Liver (tissue), 8 donors: ENCODE measurements at regions not wholly inside any gene's neighbourhood (a gene's known extent, or its start where the extent isn't known, plus 50 kb on each side); places are given as distances from the start of the nearest gene placed in this dataset.
A peak's percentile ranks its signal among the peaks of the same experiment; 100 is the strongest.

Experiments
- DNase-seq: peaks from one replicate; pipeline ENCODE4 v3.0.0-alpha.2; 2017; ENCODE audit warnings: low spot score
- H3K27ac ChIP-seq, 2 donors: one replicate each; pipeline ENCODE4 v1.7.0; 2013; ENCODE audit warnings: inconsistent platforms in 2 of 2, low read length in 2 of 2, control low read depth in 1 of 2, low read depth in 1 of 2, mild to moderate bottlenecking in 1 of 2
- H3K27me3 ChIP-seq, 4 donors: one replicate each; pipeline versions ENCODE4 v1.6.1 to v1.7.0; 2013; ENCODE audit warnings: low read length in 3 of 4, inconsistent platforms in 1 of 4, mild to moderate bottlenecking in 1 of 4, moderate library complexity in 1 of 4; ENCODE audit not compliant: control insufficient read depth in 4 of 4, insufficient read depth in 4 of 4
- H3K36me3 ChIP-seq, 4 donors: one replicate each; pipeline versions ENCODE4 v1.6.1 to v1.7.0; 2013; ENCODE audit warnings: low read length in 3 of 4, mild to moderate bottlenecking in 3 of 4, low read depth in 1 of 4, moderate library complexity in 1 of 4; ENCODE audit not compliant: control insufficient read depth in 4 of 4, insufficient read depth in 3 of 4
- H3K4me1 ChIP-seq, 4 donors: one replicate each; pipeline versions ENCODE4 v1.6.1 to v1.7.0; 2013; ENCODE audit warnings: low read length in 3 of 4, mild to moderate bottlenecking in 3 of 4, moderate library complexity in 1 of 4; ENCODE audit not compliant: control insufficient read depth in 4 of 4, insufficient read depth in 4 of 4
- H3K4me3 ChIP-seq, 3 donors: one replicate each; pipeline versions ENCODE4 v1.6.1 to v1.7.0; 2013; ENCODE audit warnings: low read length in 3 of 3, control low read depth in 1 of 3, low read depth in 1 of 3, mild to moderate bottlenecking in 1 of 3
- H3K9ac ChIP-seq, 2 donors: one replicate each; pipeline ENCODE4 v1.7.0; 2013; ENCODE audit warnings: low read length in 2 of 2, mild to moderate bottlenecking in 2 of 2, moderate library complexity in 2 of 2, control low read depth in 1 of 2, low read depth in 1 of 2
- H3K9me3 ChIP-seq, 4 donors: one replicate each; pipeline versions ENCODE4 v1.6.1 to v1.7.0; 2013; ENCODE audit warnings: low read length in 3 of 4; ENCODE audit not compliant: control insufficient read depth in 4 of 4
- ATF3 ChIP-seq: IDR thresholded peaks from 2 replicates; pipeline ENCODE4 v1.6.1; 2016; ENCODE audit warnings: antibody characterized with exemption
- CTCF ChIP-seq: fragments of 150-350 bp; IDR thresholded peaks from 2 replicates; pipeline ENCODE4 v1.5.1; 2017; ENCODE audit warnings: improper control_type of control experiment, low read depth, low read length; ENCODE audit not compliant: missing input control
- EGR1 ChIP-seq, 2 donors: IDR thresholded peaks; 2 replicates each; pipeline ENCODE4 v1.6.1; 2016 to 2018; ENCODE audit warnings: antibody characterized with exemption in 2 of 2, low read depth in 2 of 2
- FOXA1 ChIP-seq: IDR thresholded peaks from 2 replicates; pipeline ENCODE4 v1.6.1; 2016; ENCODE audit warnings: antibody characterized with exemption
- FOXA2 ChIP-seq: IDR thresholded peaks from 2 replicates; pipeline ENCODE4 v1.6.1; 2016; ENCODE audit warnings: antibody characterized with exemption
- GABPA ChIP-seq, 2 donors: IDR thresholded peaks in 1 of 2; conservative IDR thresholded peaks in 1 of 2; 2 replicates each; pipeline ENCODE4 v1.6.1; 2016; ENCODE audit warnings: antibody characterized with exemption in 2 of 2, mild to moderate bottlenecking in 1 of 2, moderate library complexity in 1 of 2
- HNF4A ChIP-seq, 2 donors: conservative IDR thresholded peaks; 2 replicates each; pipeline ENCODE4 v1.6.1; 2016; ENCODE audit warnings: antibody characterized with exemption in 2 of 2, mild to moderate bottlenecking in 2 of 2
- HNF4G ChIP-seq: IDR thresholded peaks from 2 replicates; pipeline ENCODE4 v1.6.1; 2016; ENCODE audit warnings: antibody characterized with exemption
- JUND ChIP-seq, 2 donors: IDR thresholded peaks; 2 replicates each; pipeline ENCODE4 v1.6.1; 2016; ENCODE audit warnings: antibody characterized with exemption in 2 of 2
- MAX ChIP-seq: IDR thresholded peaks from 2 replicates; pipeline ENCODE4 v1.6.1; 2016; ENCODE audit warnings: antibody characterized with exemption
- NR2F2 ChIP-seq: IDR thresholded peaks from 2 replicates; pipeline ENCODE4 v1.6.1; 2016; ENCODE audit warnings: antibody characterized with exemption
- RAD21 ChIP-seq, 2 donors: IDR thresholded peaks; 2 replicates each; pipeline ENCODE4 v1.6.1; 2016; ENCODE audit warnings: antibody characterized with exemption in 2 of 2, mild to moderate bottlenecking in 2 of 2
- REST ChIP-seq: IDR thresholded peaks from 2 replicates; pipeline ENCODE4 v1.6.1; 2016; ENCODE audit warnings: antibody characterized with exemption, mild to moderate bottlenecking
- RXRA ChIP-seq, 2 donors: IDR thresholded peaks; 2 replicates each; pipeline ENCODE4 v1.6.1; 2017 to 2018; ENCODE audit warnings: antibody characterized with exemption in 2 of 2, mild to moderate bottlenecking in 1 of 2
- SP1 ChIP-seq: IDR thresholded peaks from 2 replicates; pipeline ENCODE4 v1.6.1; 2018; ENCODE audit warnings: antibody characterized with exemption, mild to moderate bottlenecking
- TAF1 ChIP-seq: conservative IDR thresholded peaks from 2 replicates; pipeline ENCODE4 v1.6.1; 2016; ENCODE audit warnings: antibody characterized with exemption, mild to moderate bottlenecking
- YY1 ChIP-seq: IDR thresholded peaks from 2 replicates; pipeline ENCODE4 v1.6.1; 2016; ENCODE audit warnings: antibody characterized with exemption, mild to moderate bottlenecking
- ZBTB33 ChIP-seq: IDR thresholded peaks from 2 replicates; pipeline ENCODE4 v1.6.1; 2016; ENCODE audit warnings: antibody characterized with exemption
- WGBS: extraction: QIAGEN DNeasy Blood & Tissue Kit; methylation state at CpG from one replicate; pipeline ENCODE4 v1.1.7; 2013; 5-methylcytosine and 5-hydroxymethylcytosine counted together
- donor health status: healthy.
- donor health status: healthy.
- donor health status: healthy.
- donor health status: healthy.
- donor health status: healthy.

GRCh38 chr15:31540633-31541032 is 214.0 kb downstream of the KLF13 start:
- WGBS = 81% methylated on average over 2 of the region's 2 CpGs
- H3K36me3 ChIP-seq = no peaks in the 10 kb centered on the region

More at GRCh38 chr15:31540633-31541032, 214.0 kb downstream of the KLF13 start:
- Histone ChIP-seq H3K27ac (no peak overlapping the region), H3K9me3 (no peaks in the 10 kb centered on the region), H3K4me1 (peaks cover 0 to 3% (median 0%) of the 10 kb centered on the region in 4 donors), H3K9ac (no peak overlapping the region), H3K4me3 (no peak overlapping the region), H3K27me3 (no peaks in the 10 kb centered on the region)
- no peak for TF ChIP-seq ATF3
- TF ChIP-seq YY1 = peak; percentile 37
- TF ChIP-seq EGR1 (IDR thresholded peaks at IDR 0.05; ENCODE audit: low read depth in 2 of 2) = no peak
- TF ChIP-seq FOXA1 = no peak
- peak; percentile 55 for TF ChIP-seq SP1
- no peak for TF ChIP-seq REST
- TF ChIP-seq CTCF = no peak
- TF ChIP-seq NR2F2 = no peak
- peak; percentile 83 to 85 for TF ChIP-seq HNF4A (conservative IDR thresholded peaks at IDR 0.05)
- no peak for TF ChIP-seq GABPA (IDR thresholded peaks at IDR 0.05 in 1 of 2, conservative IDR thresholded peaks at IDR 0.05 in 1 of 2)
- peak; percentile 46 for TF ChIP-seq HNF4G
- TF ChIP-seq TAF1 = no peak
- peak; percentile 24 for TF ChIP-seq MAX
- TF ChIP-seq RAD21 (IDR thresholded peaks at IDR 0.05) = peak in 1 of 2 donors; percentile 21
- no peak for TF ChIP-seq JUND (IDR thresholded peaks at IDR 0.05)
- TF ChIP-seq RXRA (IDR thresholded peaks at IDR 0.05) = peak in 1 of 2 donors; percentile 23
- TF ChIP-seq FOXA2 = peak; percentile 38
- TF ChIP-seq ZBTB33 = no peak
- DNase-seq = no peak
